GM04503 (cell line): ENCODE measurements at regions not wholly inside any gene's neighbourhood (a gene's known extent, or its start where the extent isn't known, plus 50 kb on each side); places are given as distances from the start of the nearest gene placed in this dataset.

Source experiments
- DNase-seq: peaks from one replicate; pipeline ENCODE4 v3.0.0-alpha.2; 2012; ENCODE audit warnings: low read depth

GRCh38 chr22:27617214-27617881 is 184.2 kb downstream of the MN1 start:
- DNase-seq = no peak

- no peak for DNase-seq
These were observed 181.0 kb downstream of the MN1 start for GRCh38 chr22:27620367-27621154.

GRCh38 chr22:27621486-27622070 is 180.0 kb downstream of the MN1 start:
- no peak for DNase-seq

- no peak for DNase-seq
These were observed 177.5 kb downstream of the MN1 start for GRCh38 chr22:27624042-27624441.

- DNase-seq = no peak
These were observed 176.9 kb downstream of the MN1 start for GRCh38 chr22:27624705-27625104.

- no peak for DNase-seq
These were observed 175.5 kb downstream of the MN1 start for GRCh38 chr22:27625769-27626674.

GRCh38 chr22:27626675-27627443 is 174.7 kb downstream of the MN1 start:
- DNase-seq = no peak

GRCh38 chr22:27627444-27627833 is 174.1 kb downstream of the MN1 start:
- DNase-seq = no peak

GRCh38 chr22:27627901-27628300 is 173.7 kb downstream of the MN1 start:
- DNase-seq = no peak

- no peak for DNase-seq
These were observed 173.2 kb downstream of the MN1 start for GRCh38 chr22:27628341-27628740.

GRCh38 chr22:27628891-27629631 is 172.5 kb downstream of the MN1 start:
- DNase-seq = no peak

- DNase-seq = no peak
These were observed 171.5 kb downstream of the MN1 start for GRCh38 chr22:27629908-27630673.

GRCh38 chr22:27630754-27631153 is 170.8 kb downstream of the MN1 start:
- DNase-seq = no peak

GRCh38 chr22:27631641-27632040 is 169.9 kb downstream of the MN1 start:
- no peak for DNase-seq

GRCh38 chr22:27632451-27633295 is 168.9 kb downstream of the MN1 start:
- no peak for DNase-seq

- no peak for DNase-seq
These were observed 168.2 kb downstream of the MN1 start for GRCh38 chr22:27633296-27633871.

- DNase-seq = no peak
These were observed 167.4 kb downstream of the MN1 start for GRCh38 chr22:27634043-27634740.

- no peak for DNase-seq
These were observed 166.1 kb downstream of the MN1 start for GRCh38 chr22:27635435-27635834.
